ENCODE measurements at regions not wholly inside any gene's neighbourhood (a gene's known extent, or its start where the extent isn't known, plus 50 kb on each side); places are given as distances from the start of the nearest gene placed in this dataset.
"Not testable (repeated sequence)": the region's sequence is repeated elsewhere in the genome, so short reads cannot be mapped to it uniquely, and the experiment has no call there.

- Histone ChIP-seq H3K36me3 (replicated peaks in 1 of 2) (no peaks in the 10 kb centered on the region), H3K4me3 (no peak overlapping the region), H3K27ac (no peak overlapping the region), H3K4me1 (replicated peaks in 1 of 2) (no peaks in the 10 kb centered on the region), H3K27me3 (no peaks in the 10 kb centered on the region), H3K9me3 (replicated peaks in 1 of 3) (no peaks in the 10 kb centered on the region)
- TF ChIP-seq POLR2A (IDR thresholded peaks at IDR 0.05) = no peak
- no peak for TF ChIP-seq CTCF (IDR thresholded peaks at IDR 0.05)
- DNase-seq = no peak
- 78 to 86% (median 80%) methylated on average over 5 of the region's 5 CpGs for WGBS, 4 donors
- intact Hi-C loops (cut with DNase I) = no loop called here
These were observed 325.9 kb downstream of the KLF12 start for GRCh38 chr13:73808318-73808717.

- H3K27me3 ChIP-seq; H3K4me3 ChIP-seq; H3K36me3 ChIP-seq (replicated peaks in 1 of 2); H3K27ac ChIP-seq; H3K9me3 ChIP-seq (replicated peaks in 1 of 3); intact Hi-C loops (cut with DNase I); H3K4me1 ChIP-seq (replicated peaks in 1 of 2); DNase-seq: not testable (repeated sequence)
- 92 to 98% (median 94%) methylated on average over 6 of the region's 6 CpGs for WGBS, 4 donors
These were observed 328.8 kb downstream of the KLF12 start for GRCh38 chr13:73805326-73805958.

GRCh38 chr13:73803997-73804396 lies 330.2 kb downstream of the KLF12 start:
- Histone ChIP-seq H3K9me3 (replicated peaks in 1 of 3) (no peaks in the 10 kb centered on the region), H3K27ac (no peak overlapping the region), H3K4me1 (replicated peaks in 1 of 2) (no peaks in the 10 kb centered on the region), H3K4me3 (no peak overlapping the region), H3K36me3 (replicated peaks in 1 of 2) (no peaks in the 10 kb centered on the region), H3K27me3 (no peaks in the 10 kb centered on the region)
- no peak for DNase-seq
- intact Hi-C loops (cut with DNase I) = no loop called here
- 53 to 67% (median 61%) methylated on average over 1 of the region's 1 CpG for WGBS, 4 donors
- no peak for TF ChIP-seq CTCF (IDR thresholded peaks at IDR 0.05)
- TF ChIP-seq POLR2A (IDR thresholded peaks at IDR 0.05) = no peak

- 68 to 86% (median 77%) methylated on average over 2 of the region's 2 CpGs for WGBS, 4 donors
- intact Hi-C loops (cut with DNase I) = no loop called here
- DNase-seq = no peak
- TF ChIP-seq CTCF (IDR thresholded peaks at IDR 0.05) = no peak
- no peak for TF ChIP-seq POLR2A (IDR thresholded peaks at IDR 0.05)
- H3K4me1 ChIP-seq (replicated peaks in 1 of 2) = no peaks in the 10 kb centered on the region
- H3K27ac ChIP-seq = no peak overlapping the region
- no peaks in the 10 kb centered on the region for H3K9me3 ChIP-seq (replicated peaks in 1 of 3)
- H3K4me3 ChIP-seq = no peak overlapping the region
- no peaks in the 10 kb centered on the region for H3K36me3 ChIP-seq (replicated peaks in 1 of 2)
- no peaks in the 10 kb centered on the region for H3K27me3 ChIP-seq
These were observed 334.2 kb downstream of the KLF12 start for GRCh38 chr13:73800011-73800410.

- no peaks in the 10 kb centered on the region for H3K27me3 ChIP-seq
- intact Hi-C loops (cut with DNase I) = no loop called here
- no peak overlapping the region for H3K4me3 ChIP-seq
- H3K27ac ChIP-seq = no peak overlapping the region
- TF ChIP-seq POLR2A (IDR thresholded peaks at IDR 0.05) (no peak), CTCF (IDR thresholded peaks at IDR 0.05) (no peak)
- no peak for DNase-seq
- no peaks in the 10 kb centered on the region for H3K4me1 ChIP-seq (replicated peaks in 1 of 2)
- H3K36me3 ChIP-seq (replicated peaks in 1 of 2) = no peaks in the 10 kb centered on the region
- no peaks in the 10 kb centered on the region for H3K9me3 ChIP-seq (replicated peaks in 1 of 3)
- WGBS, 4 donors = 89 to 100% (median 93%) methylated on average over 3 of the region's 3 CpGs
These were observed 339.4 kb downstream of the KLF12 start for GRCh38 chr13:73794755-73795154.
